ENCODE measurements at regions not wholly inside any gene's neighbourhood (a gene's known extent, or its start where the extent isn't known, plus 50 kb on each side); places are given as distances from the start of the nearest gene placed in this dataset.

DNA sequence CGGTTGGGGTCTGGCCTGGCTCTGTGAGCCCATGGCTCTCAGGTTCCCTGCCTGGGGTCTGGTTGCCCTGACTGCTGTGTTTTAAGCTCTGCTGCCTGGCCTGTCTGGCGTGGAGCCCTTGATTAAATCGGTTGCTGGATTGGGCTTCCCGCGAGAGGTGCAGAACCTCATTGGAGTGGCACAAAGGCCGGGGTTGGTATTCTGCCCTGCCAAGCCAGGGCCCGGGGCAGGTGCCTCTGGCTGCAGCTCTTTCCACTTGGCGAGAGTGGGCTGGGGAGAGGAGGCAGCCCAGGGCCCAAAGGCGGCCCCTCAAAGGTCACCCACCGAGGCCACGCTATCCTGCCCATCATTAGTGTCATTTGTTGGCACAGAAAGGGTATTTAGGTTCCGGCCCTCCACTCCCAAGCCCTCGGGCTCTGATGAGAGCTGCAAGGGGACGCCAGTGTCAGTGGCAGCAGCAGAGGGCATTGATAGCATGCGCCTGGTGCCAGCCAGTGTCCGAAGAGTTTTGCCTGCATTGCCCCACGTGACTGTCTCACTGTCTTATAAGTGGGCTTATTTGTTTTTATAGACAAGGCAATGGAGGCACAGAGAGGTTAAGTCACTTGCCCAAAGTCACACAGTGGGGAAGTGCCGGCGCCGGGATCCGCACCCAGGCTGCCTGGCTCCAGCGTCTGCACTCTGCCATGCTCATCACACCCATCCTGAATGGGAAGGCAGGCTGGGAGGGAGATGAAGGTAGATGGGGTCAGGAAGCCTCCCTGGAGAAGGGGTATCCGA lies 68.0 kb upstream of the CIBAR2 start:
- peaks cover 25% of the 10 kb centered on the region for H3K36me3 ChIP-seq (replicated peaks)
- in situ Hi-C loops (cut with HindIII; ENCODE audit: low pct_ligation_motif_present, low sequenced_read_pairs): no loop called here
- no peaks in the 10 kb centered on the region for H3K27me3 ChIP-seq (replicated peaks)
- TF ChIP-seq, protein P1, sequence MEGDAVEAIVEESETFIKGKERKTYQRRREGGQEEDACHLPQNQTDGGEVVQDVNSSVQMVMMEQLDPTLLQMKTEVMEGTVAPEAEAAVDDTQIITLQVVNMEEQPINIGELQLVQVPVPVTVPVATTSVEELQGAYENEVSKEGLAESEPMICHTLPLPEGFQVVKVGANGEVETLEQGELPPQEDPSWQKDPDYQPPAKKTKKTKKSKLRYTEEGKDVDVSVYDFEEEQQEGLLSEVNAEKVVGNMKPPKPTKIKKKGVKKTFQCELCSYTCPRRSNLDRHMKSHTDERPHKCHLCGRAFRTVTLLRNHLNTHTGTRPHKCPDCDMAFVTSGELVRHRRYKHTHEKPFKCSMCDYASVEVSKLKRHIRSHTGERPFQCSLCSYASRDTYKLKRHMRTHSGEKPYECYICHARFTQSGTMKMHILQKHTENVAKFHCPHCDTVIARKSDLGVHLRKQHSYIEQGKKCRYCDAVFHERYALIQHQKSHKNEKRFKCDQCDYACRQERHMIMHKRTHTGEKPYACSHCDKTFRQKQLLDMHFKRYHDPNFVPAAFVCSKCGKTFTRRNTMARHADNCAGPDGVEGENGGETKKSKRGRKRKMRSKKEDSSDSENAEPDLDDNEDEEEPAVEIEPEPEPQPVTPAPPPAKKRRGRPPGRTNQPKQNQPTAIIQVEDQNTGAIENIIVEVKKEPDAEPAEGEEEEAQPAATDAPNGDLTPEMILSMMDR (IDR thresholded peaks at IDR 0.05; ENCODE audit: low read depth, low read length, missing control alignments): no peak
- H3K4me3 ChIP-seq (ENCODE audit: low read depth, low read length): no peak overlapping the region
- DNase-seq: no peak
- no peak overlapping the region for H3K27ac ChIP-seq

DNA sequence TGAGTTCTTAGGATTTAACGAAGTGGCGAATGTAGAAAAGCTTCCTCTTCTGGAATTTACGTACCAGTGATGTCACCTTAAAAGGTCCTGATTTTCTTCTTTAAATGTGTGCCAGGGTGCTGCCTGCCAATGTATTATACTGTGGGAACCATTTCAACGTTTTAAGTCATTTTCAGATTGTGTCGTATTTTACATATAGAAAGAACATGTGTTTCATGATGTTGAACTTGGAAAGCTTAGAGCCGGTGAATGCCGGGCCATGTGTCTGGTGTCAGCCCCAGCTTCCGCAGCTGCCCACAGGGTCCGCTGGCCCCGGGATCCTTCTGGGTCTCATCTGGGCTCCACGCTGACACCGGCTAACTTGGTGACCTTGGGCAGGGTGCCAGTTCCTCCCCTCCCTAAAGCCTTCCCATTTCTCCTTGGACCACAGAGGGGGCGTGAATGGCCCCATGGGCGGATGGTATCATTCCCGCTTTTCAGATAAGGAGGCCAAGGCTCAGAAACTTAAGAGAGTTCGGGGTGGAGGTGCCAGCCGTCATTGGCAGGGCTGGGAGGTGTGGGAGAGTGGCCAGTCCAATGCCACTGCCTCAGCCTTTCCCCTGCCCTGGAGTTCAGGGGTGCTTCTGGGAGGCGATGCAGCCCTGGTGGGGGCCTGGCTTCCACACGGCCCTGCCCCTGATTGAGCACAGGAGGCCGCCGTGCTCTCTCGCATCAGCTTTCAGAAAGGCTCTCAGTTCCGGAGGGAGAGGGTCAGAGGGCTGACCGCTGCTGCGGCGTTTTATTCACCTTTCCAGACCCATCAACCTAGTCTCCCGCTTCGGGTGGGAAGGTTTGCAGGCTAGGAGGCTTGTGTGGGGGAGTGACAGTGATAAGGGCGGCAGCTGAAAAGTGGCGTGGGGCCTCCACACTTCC lies 68.8 kb upstream of the CIBAR2 start:
- in situ Hi-C loops (cut with HindIII; ENCODE audit: low pct_ligation_motif_present, low sequenced_read_pairs): no loop called here
- no peak overlapping the region for H3K4me3 ChIP-seq (ENCODE audit: low read depth, low read length)
- H3K36me3 ChIP-seq (replicated peaks): peaks cover 27% of the 10 kb centered on the region
- H3K27ac ChIP-seq: no peak overlapping the region
- no peak for DNase-seq
- H3K27me3 ChIP-seq (replicated peaks): no peaks in the 10 kb centered on the region
- TF ChIP-seq, protein P1 (IDR thresholded peaks at IDR 0.05; ENCODE audit: low read depth, low read length, missing control alignments): no peak

GRCh38 chr16:85181739-85182129 lies 69.5 kb upstream of the CIBAR2 start:
- H3K27ac ChIP-seq: no peak overlapping the region
- DNase-seq: no peak
- TF ChIP-seq, protein P1 (IDR thresholded peaks at IDR 0.05; ENCODE audit: low read depth, low read length, missing control alignments): no peak
- H3K36me3 ChIP-seq (replicated peaks): peaks cover 27% of the 10 kb centered on the region
- in situ Hi-C loops (cut with HindIII; ENCODE audit: low pct_ligation_motif_present, low sequenced_read_pairs): no loop called here
- H3K27me3 ChIP-seq (replicated peaks): no peaks in the 10 kb centered on the region
- H3K4me3 ChIP-seq (ENCODE audit: low read depth, low read length): no peak overlapping the region

DNA sequence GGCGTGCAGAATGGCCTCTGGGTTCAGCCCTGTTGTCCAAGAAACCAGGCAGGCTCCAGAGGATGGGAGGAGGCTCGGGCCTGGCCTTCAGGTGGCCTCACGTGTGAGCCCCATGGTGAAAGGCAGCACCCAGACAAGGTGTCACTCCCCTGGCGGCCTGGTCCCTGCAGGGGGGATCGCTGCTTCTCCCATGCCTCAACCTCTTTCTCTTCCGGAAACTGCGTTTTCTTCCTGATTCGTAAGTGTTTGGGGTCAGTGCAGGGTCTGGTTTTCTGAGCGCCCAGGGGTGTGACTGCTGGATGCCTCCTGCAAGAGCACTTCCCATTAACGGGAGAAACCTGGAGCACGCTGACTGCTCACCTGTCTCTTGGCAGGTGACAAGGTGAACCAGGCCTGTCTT lies 70.0 kb upstream of the CIBAR2 start:
- TF ChIP-seq, protein P1 (IDR thresholded peaks at IDR 0.05; ENCODE audit: low read depth, low read length, missing control alignments): no peak
- in situ Hi-C loops (cut with HindIII; ENCODE audit: low pct_ligation_motif_present, low sequenced_read_pairs): no loop called here
- DNase-seq: no peak
- no peaks in the 10 kb centered on the region for H3K27me3 ChIP-seq (replicated peaks)
- H3K4me3 ChIP-seq (ENCODE audit: low read depth, low read length): no peak overlapping the region
- no peak overlapping the region for H3K27ac ChIP-seq
- peaks cover 26% of the 10 kb centered on the region for H3K36me3 ChIP-seq (replicated peaks)

DNA sequence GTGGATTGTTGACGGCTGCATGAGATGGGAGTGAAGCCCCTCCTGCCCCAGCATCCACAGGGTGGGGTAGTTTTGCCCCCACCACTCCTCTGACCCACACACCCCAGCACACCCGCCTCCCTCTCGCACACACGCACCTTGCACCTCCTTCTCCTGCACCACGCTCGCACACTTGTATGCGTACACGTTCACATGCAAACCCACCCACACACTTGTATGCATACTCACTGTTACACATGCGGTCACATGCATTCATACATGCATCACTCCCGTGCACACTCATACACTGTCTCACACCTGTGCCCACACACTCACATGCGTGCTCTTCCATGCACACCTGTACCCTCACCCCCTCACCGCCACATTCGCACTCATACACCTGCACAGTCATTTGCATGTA lies 70.5 kb upstream of the CIBAR2 start:
- no peak for DNase-seq
- Histone ChIP-seq H3K36me3 (replicated peaks) (peaks cover 25% of the 10 kb centered on the region), H3K27ac (no peak overlapping the region), H3K27me3 (replicated peaks) (no peaks in the 10 kb centered on the region), H3K4me3 (ENCODE audit: low read depth, low read length) (no peak overlapping the region)
- TF ChIP-seq, protein P1 (IDR thresholded peaks at IDR 0.05; ENCODE audit: low read depth, low read length, missing control alignments): no peak
- in situ Hi-C loops (cut with HindIII; ENCODE audit: low pct_ligation_motif_present, low sequenced_read_pairs): no loop called here
